ENCODE measurements at regions not wholly inside any gene's neighbourhood (a gene's known extent, or its start where the extent isn't known, plus 50 kb on each side); places are given as distances from the start of the nearest gene placed in this dataset.
"Not testable (repeated sequence)": the region's sequence is repeated elsewhere in the genome, so short reads cannot be mapped to it uniquely, and the experiment has no call there.

- TF ChIP-seq CTCF, POLR2A (IDR thresholded peaks at IDR 0.05): not testable (repeated sequence)
Observed at GRCh38 chr1:146487555-146487954, 258.7 kb upstream of the NOTCH2NLA start.

Measured in testis (tissue), 2 donors.